NCI-H774 (cell line): ENCODE measurements at regions not wholly inside any gene's neighbourhood (a gene's known extent, or its start where the extent isn't known, plus 50 kb on each side); places are given as distances from the start of the nearest gene placed in this dataset.
"Not testable (repeated sequence)": the region's sequence is repeated elsewhere in the genome, so short reads cannot be mapped to it uniquely, and the experiment has no call there.

Experiments used
- DNase-seq: peaks from one replicate; lab custom pipeline; 2025; lab: John Stamatoyannopoulos, UW

GRCh38 chr3:171981271-171981605, 58.1 kb upstream of the FNDC3B start:
- DNase-seq, result no peak

- DNase-seq, result no peak
Observed at GRCh38 chr3:171982828-171983227, 56.5 kb upstream of the FNDC3B start.

DNA sequence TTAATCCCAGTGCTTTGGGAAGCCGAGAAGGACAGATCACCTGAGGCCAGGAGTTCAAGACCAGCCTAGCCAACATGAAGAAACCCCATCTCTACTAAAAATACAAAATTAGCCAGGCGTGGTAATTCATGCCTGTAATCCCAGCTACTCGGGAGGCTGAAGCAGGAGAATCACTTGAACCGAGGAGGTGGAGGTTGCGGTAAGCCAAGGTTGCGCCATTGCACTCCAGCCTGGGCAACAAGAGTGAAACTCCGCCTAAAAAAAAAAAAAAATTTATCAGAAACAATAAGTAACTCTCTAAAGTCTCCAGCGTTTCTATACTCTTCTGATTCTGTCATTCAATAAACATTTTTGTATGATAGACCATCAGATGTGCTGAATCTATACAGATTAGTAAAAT, 55.7 kb upstream of the FNDC3B start:
- DNase-seq, result not testable (repeated sequence)

GRCh38 chr3:171984883-171985282, 54.5 kb upstream of the FNDC3B start:
- DNase-seq, result no peak

GRCh38 chr3:171986176-171986575, 53.2 kb upstream of the FNDC3B start:
- no peak for DNase-seq

GRCh38 chr3:171986757-171987518, 52.4 kb upstream of the FNDC3B start:
- no peak for DNase-seq
